Keratinocyte (primary cell): ENCODE measurements at regions not wholly inside any gene's neighbourhood (a gene's known extent, or its start where the extent isn't known, plus 50 kb on each side); places are given as distances from the start of the nearest gene placed in this dataset.

Experiments used
- DNase-seq: peaks from one replicate; pipeline ENCODE4 v3.0.0-alpha.2; 2011; ENCODE audit warnings: low read depth, missing footprints, low spot score
- FAIRE-seq: peaks from 2 replicates; lab custom pipeline; 2011; peaks lifted over from hg19 to GRCh38; lab: Jason Lieb, UNC
- H2AFZ ChIP-seq: 2 replicates; pipeline ENCODE4 v1.6.0; 2012; ENCODE audit warnings: low read length, control low read depth, inconsistent platforms; ENCODE audit not compliant: control insufficient read depth
- H3K27ac ChIP-seq: 2 replicates; pipeline ENCODE4 v1.5.1; 2011; ENCODE audit warnings: low read length; ENCODE audit not compliant: control insufficient read depth, insufficient read depth
- H3K27me3 ChIP-seq: 3 replicates; pipeline ENCODE4 v1.6.0; 2011; ENCODE audit warnings: low read length; ENCODE audit not compliant: control insufficient read depth, insufficient read depth; ENCODE audit errors: extremely low read depth
- H3K36me3 ChIP-seq, 2 experiments: 2 replicates in 1 of 2; 3 replicates in 1 of 2; pipeline ENCODE4 v1.5.1; 2011; ENCODE audit warnings: low read length in 2 of 2, mild to moderate bottlenecking in 1 of 2; ENCODE audit not compliant: control insufficient read depth in 2 of 2, insufficient read depth in 2 of 2; ENCODE audit errors: extremely low read depth in 1 of 2
- H3K4me1 ChIP-seq: 3 replicates; pipeline ENCODE4 v1.5.1; 2011; ENCODE audit warnings: low read length; ENCODE audit not compliant: control insufficient read depth, insufficient read depth; ENCODE audit errors: extremely low read depth
- H3K4me2 ChIP-seq: 3 replicates; pipeline ENCODE4 v1.6.0; 2011; ENCODE audit warnings: low read depth, low read length; ENCODE audit not compliant: control insufficient read depth, insufficient read depth; ENCODE audit errors: extremely low read depth
- H3K4me3 ChIP-seq, 3 experiments: fragments of 200-600 bp in 1 of 3; sonication (generic) in 1 of 3; 2 replicates in 2 of 3; 3 replicates in 1 of 3; pipeline ENCODE4 v1.5.1; 2011 to 2016; ENCODE audit warnings: low read length in 3 of 3, mild to moderate bottlenecking in 3 of 3, control low read depth in 2 of 3, inconsistent platforms in 1 of 3, low read depth in 1 of 3, mixed read lengths in 1 of 3, mixed run types in 1 of 3, moderate library complexity in 1 of 3; ENCODE audit not compliant: control insufficient read depth in 2 of 3, insufficient read depth in 2 of 3; ENCODE audit errors: extremely low read depth in 1 of 3
- H3K79me2 ChIP-seq: 2 replicates; pipeline ENCODE4 v1.6.0; 2012; ENCODE audit warnings: low read length; ENCODE audit not compliant: control insufficient read depth, insufficient read depth
- H3K9ac ChIP-seq: 3 replicates; pipeline ENCODE4 v1.6.0; 2011; ENCODE audit warnings: low read length; ENCODE audit not compliant: control insufficient read depth, insufficient read depth; ENCODE audit errors: extremely low read depth
- H3K9me1 ChIP-seq: 3 replicates; pipeline ENCODE4 v1.6.0; 2011; ENCODE audit warnings: low read length; ENCODE audit not compliant: control insufficient read depth, insufficient read depth; ENCODE audit errors: extremely low read depth
- H3K9me3 ChIP-seq: 2 replicates; pipeline ENCODE4 v1.5.1; 2012; ENCODE audit warnings: low read depth, low read length; ENCODE audit not compliant: control insufficient read depth
- H4K20me1 ChIP-seq: 3 replicates; pipeline ENCODE4 v1.6.0; 2011; ENCODE audit warnings: low read length; ENCODE audit not compliant: control insufficient read depth, insufficient read depth; ENCODE audit errors: extremely low read depth
- EZH2 ChIP-seq: IDR thresholded peaks from one replicate; pipeline ENCODE4 v1.6.1; 2012; ENCODE audit warnings: inconsistent platforms, mild to moderate bottlenecking, low read length, moderate library complexity
- dilution Hi-C: fragments of 300-500 bp; cut with MboI; formaldehyde crosslinking; loops from one replicate; pipeline ENCODE4 v1.7.0; 2020; ENCODE audit warnings: low sequenced_read_pairs; ENCODE audit not compliant: extremely low pct_ligation_motif_present
- TF ChIP-seq, protein P1 (sequence below), 3 experiments: IDR thresholded peaks in 1 of 3; conservative IDR thresholded peaks in 1 of 3; optimal IDR thresholded peaks in 1 of 3; 2 replicates in 2 of 3; 3 replicates in 1 of 3; pipeline versions ENCODE3 to v1.5.1; 2011; ENCODE audit warnings: low read length in 3 of 3, mild to moderate bottlenecking in 3 of 3, moderate library complexity in 2 of 3, control low read depth in 1 of 3, inconsistent platforms in 1 of 3; ENCODE audit not compliant: insufficient read depth in 2 of 3; ENCODE audit errors: extremely low read depth in 1 of 3

DNA sequence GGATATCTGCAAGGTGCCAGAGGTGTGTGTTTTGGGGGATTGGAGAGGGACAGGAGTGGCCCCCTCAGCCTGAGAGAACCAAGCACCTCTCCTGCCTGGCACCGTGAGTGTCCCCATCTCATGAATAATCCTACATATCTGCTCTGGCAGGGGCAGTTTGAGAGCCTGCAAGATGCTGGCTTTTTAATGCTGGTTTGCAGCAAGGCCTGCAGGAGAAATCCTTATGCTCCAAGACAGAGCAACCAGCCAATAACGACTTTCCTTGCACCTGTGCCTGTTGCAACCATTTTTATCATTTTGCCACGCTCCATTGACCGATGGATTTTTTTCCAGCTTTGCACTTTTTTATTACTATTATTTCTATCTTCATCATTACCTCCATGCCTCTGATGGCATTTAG is 259.4 kb upstream of the SKOR2 start:
- H3K27me3 ChIP-seq, result no peaks in the 10 kb centered on the region
- dilution Hi-C loops, result no loop called here
- H3K9me1 ChIP-seq, result no peaks in the 10 kb centered on the region
- no peaks in the 10 kb centered on the region for H3K9me3 ChIP-seq
- no peaks in the 10 kb centered on the region for H3K36me3 ChIP-seq
- H3K4me2 ChIP-seq, result no peak overlapping the region
- H3K4me3 ChIP-seq, result no peak overlapping the region
- H3K9ac ChIP-seq, result no peak overlapping the region
- no peaks in the 10 kb centered on the region for H4K20me1 ChIP-seq
- DNase-seq (no peak), FAIRE-seq (no peak)
- H2AFZ ChIP-seq, result no peak overlapping the region
- H3K27ac ChIP-seq, result no peak overlapping the region
- no peaks in the 10 kb centered on the region for H3K4me1 ChIP-seq
- TF ChIP-seq, protein P1, sequence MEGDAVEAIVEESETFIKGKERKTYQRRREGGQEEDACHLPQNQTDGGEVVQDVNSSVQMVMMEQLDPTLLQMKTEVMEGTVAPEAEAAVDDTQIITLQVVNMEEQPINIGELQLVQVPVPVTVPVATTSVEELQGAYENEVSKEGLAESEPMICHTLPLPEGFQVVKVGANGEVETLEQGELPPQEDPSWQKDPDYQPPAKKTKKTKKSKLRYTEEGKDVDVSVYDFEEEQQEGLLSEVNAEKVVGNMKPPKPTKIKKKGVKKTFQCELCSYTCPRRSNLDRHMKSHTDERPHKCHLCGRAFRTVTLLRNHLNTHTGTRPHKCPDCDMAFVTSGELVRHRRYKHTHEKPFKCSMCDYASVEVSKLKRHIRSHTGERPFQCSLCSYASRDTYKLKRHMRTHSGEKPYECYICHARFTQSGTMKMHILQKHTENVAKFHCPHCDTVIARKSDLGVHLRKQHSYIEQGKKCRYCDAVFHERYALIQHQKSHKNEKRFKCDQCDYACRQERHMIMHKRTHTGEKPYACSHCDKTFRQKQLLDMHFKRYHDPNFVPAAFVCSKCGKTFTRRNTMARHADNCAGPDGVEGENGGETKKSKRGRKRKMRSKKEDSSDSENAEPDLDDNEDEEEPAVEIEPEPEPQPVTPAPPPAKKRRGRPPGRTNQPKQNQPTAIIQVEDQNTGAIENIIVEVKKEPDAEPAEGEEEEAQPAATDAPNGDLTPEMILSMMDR (optimal IDR thresholded peaks at IDR 0.05 in 1 of 3, IDR thresholded peaks at IDR 0.05 in 1 of 3, conservative IDR thresholded peaks at IDR 0.05 in 1 of 3; ENCODE audit: extremely low read depth in 1 of 3, insufficient read depth in 2 of 3, low read length in 3 of 3), result no peak
- no peak for TF ChIP-seq EZH2
- no peaks in the 10 kb centered on the region for H3K79me2 ChIP-seq

DNA sequence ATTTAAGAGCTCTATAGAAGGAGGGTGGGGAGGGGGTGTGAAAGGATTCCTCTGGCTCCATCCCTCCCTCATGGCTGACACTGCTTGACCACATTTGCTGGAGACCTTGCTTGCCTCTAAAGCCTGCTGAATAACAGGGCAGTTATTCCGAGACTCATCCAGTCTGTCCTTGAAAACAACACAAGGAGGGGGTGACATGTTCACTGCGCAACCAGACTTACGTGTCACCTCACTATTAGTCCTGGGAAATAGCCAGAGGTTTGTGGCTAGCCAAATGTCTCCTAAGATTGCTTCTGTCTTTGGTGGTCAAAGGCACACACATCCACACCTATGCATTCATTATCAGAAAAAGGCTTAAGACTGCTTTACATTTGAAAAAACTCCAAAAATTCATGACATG is 256.2 kb upstream of the SKOR2 start:
- no peak for DNase-seq
- no peak overlapping the region for H3K9ac ChIP-seq
- no peak for FAIRE-seq
- no peaks in the 10 kb centered on the region for H4K20me1 ChIP-seq
- no peaks in the 10 kb centered on the region for H3K79me2 ChIP-seq
- no peak overlapping the region for H3K4me2 ChIP-seq
- TF ChIP-seq EZH2, result no peak
- TF ChIP-seq, protein P1 (optimal IDR thresholded peaks at IDR 0.05 in 1 of 3, IDR thresholded peaks at IDR 0.05 in 1 of 3, conservative IDR thresholded peaks at IDR 0.05 in 1 of 3; ENCODE audit: extremely low read depth in 1 of 3, insufficient read depth in 2 of 3, low read length in 3 of 3), result no peak
- no peaks in the 10 kb centered on the region for H3K27me3 ChIP-seq
- H3K9me1 ChIP-seq, result no peaks in the 10 kb centered on the region
- H3K4me1 ChIP-seq, result no peaks in the 10 kb centered on the region
- H3K4me3 ChIP-seq, result no peak overlapping the region
- no peak overlapping the region for H2AFZ ChIP-seq
- dilution Hi-C loops, result no loop called here
- H3K27ac ChIP-seq, result no peak overlapping the region
- H3K9me3 ChIP-seq, result no peaks in the 10 kb centered on the region
- H3K36me3 ChIP-seq, result no peaks in the 10 kb centered on the region
